ENCODE measurements at regions not wholly inside any gene's neighbourhood (a gene's known extent, or its start where the extent isn't known, plus 50 kb on each side); places are given as distances from the start of the nearest gene placed in this dataset.
"Not testable (repeated sequence)": the region's sequence is repeated elsewhere in the genome, so short reads cannot be mapped to it uniquely, and the experiment has no call there.

DNA sequence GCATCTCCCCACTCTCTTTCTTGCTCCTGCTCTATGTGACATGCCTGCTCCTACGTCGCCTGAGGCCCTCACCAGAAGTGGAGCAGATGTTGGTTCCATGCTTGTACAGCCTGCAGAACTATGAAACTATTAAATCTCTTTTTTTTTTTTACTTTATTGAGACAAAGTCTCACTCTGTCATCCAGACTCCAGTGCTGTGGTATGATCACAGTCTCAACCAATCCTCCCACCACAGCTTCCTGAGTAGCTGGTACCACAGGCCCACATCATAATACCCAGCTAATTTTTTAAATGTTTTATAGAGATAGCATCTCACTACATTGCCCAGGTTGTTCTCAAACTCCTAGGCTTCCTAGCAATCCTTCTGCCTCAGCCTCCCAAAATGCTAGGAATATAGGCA is 1067.7 kb downstream of the PCDH9 start:
- in situ Hi-C loops (cut with MboI; ENCODE audit: low pct_unique_long_range_greater_than_20kb, low sequenced_read_pairs, unreplicated experiment) = no loop called here
- DNase-seq (ENCODE audit: low spot score) = no peak
- TF ChIP-seq CTCF (IDR thresholded peaks at IDR 0.05; ENCODE audit: extremely low read depth, insufficient read depth, missing control alignments) = no peak

- TF ChIP-seq CTCF (IDR thresholded peaks at IDR 0.05; ENCODE audit: extremely low read depth, insufficient read depth, missing control alignments) = no peak
- in situ Hi-C loops (cut with MboI; ENCODE audit: low pct_unique_long_range_greater_than_20kb, low sequenced_read_pairs, unreplicated experiment) = no loop called here
- no peak for DNase-seq (ENCODE audit: low spot score)
These were observed 1070.6 kb downstream of the PCDH9 start for GRCh38 chr13:66159511-66159910.

DNA sequence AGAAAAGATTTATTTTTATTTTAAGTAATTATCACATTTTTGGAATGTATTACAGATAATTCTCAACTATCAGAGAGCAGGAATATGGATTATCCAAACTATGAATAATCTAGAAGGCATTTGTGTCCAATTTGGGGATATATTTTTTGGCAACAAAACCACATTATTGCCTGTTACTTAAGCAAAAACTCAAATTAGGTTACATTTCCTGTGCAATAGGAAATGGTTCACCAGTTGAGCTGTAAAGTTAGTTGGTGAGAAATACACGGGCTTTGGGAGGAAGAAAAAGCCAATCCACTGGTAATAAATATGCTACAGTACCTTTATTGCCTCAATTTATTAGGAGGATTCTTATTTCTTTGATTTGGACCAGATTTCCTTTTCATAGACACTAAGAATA is 1075.2 kb downstream of the PCDH9 start:
- no peak for DNase-seq (ENCODE audit: low spot score)
- TF ChIP-seq CTCF (IDR thresholded peaks at IDR 0.05; ENCODE audit: extremely low read depth, insufficient read depth, missing control alignments) = no peak
- in situ Hi-C loops (cut with MboI; ENCODE audit: low pct_unique_long_range_greater_than_20kb, low sequenced_read_pairs, unreplicated experiment) = no loop called here

DNA sequence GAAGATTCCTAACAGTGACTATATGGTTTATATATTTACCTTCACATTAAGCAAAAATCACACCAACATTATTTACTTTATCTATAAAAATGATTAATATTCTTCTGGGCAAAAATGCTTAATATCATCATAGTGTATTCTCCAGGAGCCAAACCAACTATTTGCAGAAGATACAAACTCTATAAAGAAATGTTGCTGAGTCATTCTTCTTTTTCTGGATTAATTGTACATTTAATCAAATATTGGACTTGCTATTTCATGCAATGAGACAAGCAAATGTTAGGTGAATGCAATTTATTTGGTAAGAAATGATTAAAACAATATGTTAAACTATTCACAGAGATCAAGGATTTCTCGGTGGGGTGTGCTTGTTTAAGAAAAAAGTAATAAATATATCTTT is 1075.8 kb downstream of the PCDH9 start:
- no peak for DNase-seq (ENCODE audit: low spot score)
- TF ChIP-seq CTCF (IDR thresholded peaks at IDR 0.05; ENCODE audit: extremely low read depth, insufficient read depth, missing control alignments) = no peak
- in situ Hi-C loops (cut with MboI; ENCODE audit: low pct_unique_long_range_greater_than_20kb, low sequenced_read_pairs, unreplicated experiment) = no loop called here

DNA sequence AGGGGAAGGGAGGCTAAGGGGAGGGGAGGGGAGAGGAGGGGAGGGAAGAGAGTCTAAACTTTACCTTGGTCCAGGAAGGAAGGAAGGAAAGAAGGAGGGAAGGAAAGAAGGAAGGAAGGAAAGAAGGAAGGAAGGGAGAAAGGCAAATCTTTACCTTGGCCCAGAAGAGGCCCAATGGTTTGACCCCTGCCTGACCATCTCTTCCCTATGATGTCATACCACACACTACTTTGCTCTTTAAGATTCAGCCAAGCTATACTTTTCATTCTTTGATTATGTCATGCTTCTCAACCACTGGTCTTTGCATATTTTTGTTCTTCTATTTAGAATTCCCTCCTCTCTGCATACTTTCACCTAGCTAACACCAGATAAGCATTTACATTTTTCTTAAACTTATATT is 1077.5 kb downstream of the PCDH9 start:
- no peak for DNase-seq (ENCODE audit: low spot score)
- in situ Hi-C loops (cut with MboI; ENCODE audit: low pct_unique_long_range_greater_than_20kb, low sequenced_read_pairs, unreplicated experiment) = no loop called here
- TF ChIP-seq CTCF (IDR thresholded peaks at IDR 0.05; ENCODE audit: extremely low read depth, insufficient read depth, missing control alignments) = no peak

GRCh38 chr13:66144357-66144756 is 1085.8 kb downstream of the PCDH9 start:
- DNase-seq (ENCODE audit: low spot score); in situ Hi-C loops (cut with MboI; ENCODE audit: low pct_unique_long_range_greater_than_20kb, low sequenced_read_pairs, unreplicated experiment): not testable (repeated sequence)

DNA sequence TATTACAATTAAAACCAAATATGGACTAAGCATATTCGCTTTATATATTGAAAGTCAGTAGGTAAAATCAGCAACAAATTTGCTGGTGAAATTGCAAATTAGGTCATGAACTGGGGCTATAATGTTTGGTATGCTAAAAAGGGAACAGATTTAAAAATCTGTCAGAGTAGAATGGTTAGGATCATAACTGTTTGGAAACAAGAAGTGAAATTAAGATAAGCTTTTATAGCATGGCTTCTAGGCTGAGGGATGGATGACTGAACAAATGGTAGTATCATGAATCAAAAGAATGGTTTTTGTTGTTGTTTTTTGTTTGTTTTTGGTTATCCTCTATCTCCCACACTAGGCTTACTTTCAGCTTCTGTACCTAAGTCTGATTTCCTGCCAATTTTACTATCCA is 1090.4 kb downstream of the PCDH9 start:
- no peak for TF ChIP-seq CTCF (IDR thresholded peaks at IDR 0.05; ENCODE audit: extremely low read depth, insufficient read depth, missing control alignments)

More for the DNA sequence above, 1090.4 kb downstream of the PCDH9 start:
- DNase-seq (ENCODE audit: low spot score) = no peak
- in situ Hi-C loops (cut with MboI; ENCODE audit: low pct_unique_long_range_greater_than_20kb, low sequenced_read_pairs, unreplicated experiment) = no loop called here

All from GM13977 (cell line).